GM12875 (cell line): ENCODE measurements at regions not wholly inside any gene's neighbourhood (a gene's known extent, or its start where the extent isn't known, plus 50 kb on each side); places are given as distances from the start of the nearest gene placed in this dataset.
"Not testable (repeated sequence)": the region's sequence is repeated elsewhere in the genome, so short reads cannot be mapped to it uniquely, and the experiment has no call there.

Experiments used
- H3K4me3 ChIP-seq: one replicate; pipeline ENCODE4 v1.5.1; 2011; ENCODE audit warnings: low read depth, low read length, control low read depth
- CTCF ChIP-seq: IDR thresholded peaks from 2 replicates; pipeline ENCODE4 v1.5.1; 2011; ENCODE audit warnings: low read depth, mild to moderate bottlenecking, control low read depth, inconsistent platforms, low read length, moderate library complexity, borderline replicate concordance; ENCODE audit not compliant: insufficient read depth

DNA sequence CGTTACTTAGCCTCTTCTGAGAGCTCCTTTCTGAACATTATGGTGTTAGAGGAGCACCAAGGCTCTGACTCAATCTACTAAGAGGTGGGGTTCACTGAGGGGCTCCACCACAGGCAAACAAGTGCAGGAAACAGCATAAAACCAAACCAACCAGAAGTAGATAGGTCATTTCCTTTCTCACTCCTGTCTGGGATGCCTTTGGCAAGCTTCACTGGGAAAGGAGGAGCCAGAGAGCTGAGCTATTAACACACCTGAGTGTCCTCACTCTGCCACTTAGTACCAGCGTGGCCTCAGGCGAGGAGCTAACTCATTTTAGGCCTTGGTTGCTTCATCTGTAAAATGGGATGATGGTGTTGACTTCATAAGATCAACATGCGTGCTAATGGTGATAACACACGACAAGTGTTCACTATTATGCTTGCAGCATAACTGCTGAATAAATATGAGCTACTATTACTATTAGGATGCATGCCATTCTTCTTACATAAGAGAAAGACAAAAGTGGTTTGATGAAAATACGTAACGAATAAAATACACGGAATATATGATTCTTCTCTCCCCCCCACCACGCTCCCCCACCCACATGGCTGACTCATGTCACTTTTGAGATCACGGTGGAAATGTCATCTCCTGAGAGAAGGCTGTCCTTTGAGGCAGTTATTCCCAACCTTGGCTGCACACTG lies 185.4 kb downstream of the BCAS1 start:
- no peak for TF ChIP-seq CTCF
- H3K4me3 ChIP-seq = no peak overlapping the region

DNA sequence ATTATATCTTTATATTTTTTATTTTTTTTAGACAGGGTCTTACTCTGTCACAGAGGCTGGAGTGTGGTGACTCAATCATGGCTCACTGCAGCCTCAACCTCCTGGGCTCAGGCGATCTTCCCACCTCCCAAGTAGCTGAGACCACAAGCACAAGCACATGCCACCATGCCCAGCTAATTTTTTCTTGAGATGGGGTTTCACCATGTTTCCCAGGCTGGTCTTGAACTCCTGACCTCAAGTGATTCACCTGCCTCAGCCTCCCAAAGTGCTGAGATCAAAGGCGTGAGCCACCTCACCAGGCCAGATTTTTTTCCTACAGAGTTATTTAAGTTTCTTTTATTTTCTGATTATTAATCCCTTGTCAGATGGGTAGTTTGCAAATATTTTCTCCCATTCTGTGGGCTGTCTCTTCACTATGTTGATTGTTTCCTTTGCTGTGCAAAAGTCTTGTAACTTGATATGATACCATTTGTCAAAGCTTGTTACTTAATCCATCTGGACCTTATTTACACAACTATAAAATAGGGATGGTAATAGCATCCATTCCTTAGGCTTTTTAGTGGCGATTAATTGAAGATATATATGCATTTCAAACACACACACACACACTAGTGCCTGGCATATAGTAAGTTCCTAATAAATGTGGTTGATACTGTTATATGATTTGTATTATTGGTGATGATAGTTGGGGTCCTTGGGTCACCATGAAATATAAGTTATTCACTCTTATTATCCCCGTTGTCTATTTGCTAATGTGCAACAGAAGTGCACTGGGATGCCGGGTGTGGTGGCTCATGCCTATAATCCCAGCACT lies 187.1 kb downstream of the BCAS1 start:
- TF ChIP-seq CTCF = no peak
- no peak overlapping the region for H3K4me3 ChIP-seq

GRCh38 chr20:53882438-53882986 lies 187.9 kb downstream of the BCAS1 start:
- H3K4me3 ChIP-seq = not testable (repeated sequence)

- H3K4me3 ChIP-seq = no peak overlapping the region
- no peak for TF ChIP-seq CTCF
Measured at GRCh38 chr20:53881362-53881761, 189.0 kb downstream of the BCAS1 start.

DNA sequence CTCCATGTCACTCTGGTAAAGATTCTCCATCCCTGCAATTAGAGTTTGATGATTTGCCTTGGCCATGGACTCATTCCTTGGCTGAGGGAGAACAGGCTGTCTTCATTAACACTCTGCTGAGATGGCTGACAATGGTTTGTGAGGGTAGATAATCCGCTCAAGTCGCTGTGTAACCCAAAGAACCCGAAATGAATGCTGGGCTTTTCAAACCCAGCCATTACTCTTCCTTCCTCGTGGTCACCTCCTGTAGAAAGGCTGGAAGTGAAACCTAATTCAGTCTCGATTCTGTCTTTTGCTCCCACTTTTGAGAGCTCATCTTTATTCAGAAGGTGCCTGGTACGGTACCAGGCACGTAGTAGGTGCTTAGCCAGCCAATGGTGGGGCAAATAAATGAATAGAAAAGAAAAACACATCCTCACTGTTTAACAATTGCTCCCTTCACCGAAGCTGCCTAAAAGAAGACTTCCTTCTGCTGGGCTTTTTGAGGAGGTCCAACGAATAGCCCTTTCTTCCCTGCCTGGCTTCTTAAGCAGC lies 190.2 kb downstream of the BCAS1 start:
- no peak for TF ChIP-seq CTCF
- no peak overlapping the region for H3K4me3 ChIP-seq

GRCh38 chr20:53879048-53879684 lies 191.2 kb downstream of the BCAS1 start:
- H3K4me3 ChIP-seq = no peak overlapping the region
- no peak for TF ChIP-seq CTCF

GRCh38 chr20:53878262-53879047 lies 191.9 kb downstream of the BCAS1 start:
- no peak overlapping the region for H3K4me3 ChIP-seq
- no peak for TF ChIP-seq CTCF
